Uterus (tissue), 3 donors: ENCODE measurements at regions not wholly inside any gene's neighbourhood (a gene's known extent, or its start where the extent isn't known, plus 50 kb on each side); places are given as distances from the start of the nearest gene placed in this dataset.

Experiments
- DNase-seq, 2 donors: peaks; one replicate each; pipeline ENCODE4 v3.0.0-alpha.2; 2019 to 2020
- H3K27ac ChIP-seq, 2 donors: fragments of 200-600 bp; sonication (generic); 1 replicate in 1 of 2; 2 replicates in 1 of 2; pipeline ENCODE4 v1.5.1; 2016 to 2018
- H3K27me3 ChIP-seq, 2 donors: fragments of 200-600 bp; sonication (generic); one replicate each; pipeline ENCODE4 v1.5.1; 2018 to 2019; ENCODE audit warnings: control low read depth in 1 of 2
- H3K36me3 ChIP-seq, 2 donors: fragments of 200-600 bp; sonication (generic); one replicate each; pipeline ENCODE4 v1.5.1; 2019; ENCODE audit warnings: control low read depth in 1 of 2
- H3K4me1 ChIP-seq, 2 donors: fragments of 200-600 bp; sonication (generic); one replicate each; pipeline ENCODE4 v1.5.1; 2018 to 2019; ENCODE audit warnings: control low read depth in 1 of 2
- H3K4me3 ChIP-seq, 2 donors: fragments of 200-600 bp; sonication (generic); 1 replicate in 1 of 2; 2 replicates in 1 of 2; pipeline ENCODE4 v1.5.1; 2018 to 2019; ENCODE audit warnings: mild to moderate bottlenecking in 1 of 2
- H3K9me3 ChIP-seq, 2 donors: fragments of 200-600 bp; sonication (generic); one replicate each; pipeline ENCODE4 v1.5.1; 2019; ENCODE audit warnings: control low read depth in 1 of 2
- POLR2A ChIP-seq, 2 donors: fragments of 450-650 bp; IDR thresholded peaks; one replicate each; pipeline ENCODE4 v1.6.1; 2016; ENCODE audit warnings: antibody characterized with exemption in 2 of 2, mild to moderate bottlenecking in 1 of 2, moderate library complexity in 1 of 2
- intact Hi-C: fragments of 100-400 bp; cut with DNase I; formaldehyde crosslinking; loops from one replicate; pipeline ENCODE4 v1.15.1; 2023; ENCODE audit warnings: low total_unique reads
- TF ChIP-seq, protein P1 (sequence below), 4 experiments: fragments of 200-600 bp in 2 of 4; fragments of 450-650 bp in 2 of 4; sonication (generic) in 2 of 4; IDR thresholded peaks; one replicate each; pipeline ENCODE4 v1.5.1; 2016 to 2019; ENCODE audit warnings: antibody characterized with exemption in 4 of 4, mild to moderate bottlenecking in 2 of 4, moderate library complexity in 1 of 4
- donor health status: DM: yes; HTN: yes; CAD: no.

- intact Hi-C loops, result no loop called here
- no peaks in the 10 kb centered on the region for H3K9me3 ChIP-seq
- TF ChIP-seq POLR2A (IDR thresholded peaks at IDR 0.05), result no peak
- TF ChIP-seq, protein P1, sequence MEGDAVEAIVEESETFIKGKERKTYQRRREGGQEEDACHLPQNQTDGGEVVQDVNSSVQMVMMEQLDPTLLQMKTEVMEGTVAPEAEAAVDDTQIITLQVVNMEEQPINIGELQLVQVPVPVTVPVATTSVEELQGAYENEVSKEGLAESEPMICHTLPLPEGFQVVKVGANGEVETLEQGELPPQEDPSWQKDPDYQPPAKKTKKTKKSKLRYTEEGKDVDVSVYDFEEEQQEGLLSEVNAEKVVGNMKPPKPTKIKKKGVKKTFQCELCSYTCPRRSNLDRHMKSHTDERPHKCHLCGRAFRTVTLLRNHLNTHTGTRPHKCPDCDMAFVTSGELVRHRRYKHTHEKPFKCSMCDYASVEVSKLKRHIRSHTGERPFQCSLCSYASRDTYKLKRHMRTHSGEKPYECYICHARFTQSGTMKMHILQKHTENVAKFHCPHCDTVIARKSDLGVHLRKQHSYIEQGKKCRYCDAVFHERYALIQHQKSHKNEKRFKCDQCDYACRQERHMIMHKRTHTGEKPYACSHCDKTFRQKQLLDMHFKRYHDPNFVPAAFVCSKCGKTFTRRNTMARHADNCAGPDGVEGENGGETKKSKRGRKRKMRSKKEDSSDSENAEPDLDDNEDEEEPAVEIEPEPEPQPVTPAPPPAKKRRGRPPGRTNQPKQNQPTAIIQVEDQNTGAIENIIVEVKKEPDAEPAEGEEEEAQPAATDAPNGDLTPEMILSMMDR (IDR thresholded peaks at IDR 0.05), result no peak
- H3K36me3 ChIP-seq, result no peaks in the 10 kb centered on the region
- no peaks in the 10 kb centered on the region for H3K27me3 ChIP-seq
- peak overlapping the region in 1 of 2 donors; percentile 55 for H3K27ac ChIP-seq
- no peaks in the 10 kb centered on the region for H3K4me1 ChIP-seq
- H3K4me3 ChIP-seq, result no peak overlapping the region
- peak; percentile 41 to 60 for DNase-seq
These were observed 67.3 kb downstream of the ACKR3 start for GRCh38 chr2:236636714-236637470.

- Histone ChIP-seq H3K4me3 (no peak overlapping the region), H3K9me3 (no peaks in the 10 kb centered on the region), H3K4me1 (no peaks in the 10 kb centered on the region), H3K27ac (peak overlapping the region in 1 of 2 donors; percentile 55), H3K36me3 (no peaks in the 10 kb centered on the region), H3K27me3 (no peaks in the 10 kb centered on the region)
- intact Hi-C loops, result no loop called here
- no peak for TF ChIP-seq POLR2A (IDR thresholded peaks at IDR 0.05)
- TF ChIP-seq, protein P1 (IDR thresholded peaks at IDR 0.05), result no peak
- peak in 1 of 2 donors; percentile 15 for DNase-seq
These were observed 68.3 kb downstream of the ACKR3 start for GRCh38 chr2:236637686-236638569.

- Histone ChIP-seq H3K27me3 (no peaks in the 10 kb centered on the region), H3K9me3 (no peaks in the 10 kb centered on the region), H3K27ac (no peak overlapping the region), H3K36me3 (no peaks in the 10 kb centered on the region), H3K4me3 (no peak overlapping the region), H3K4me1 (no peaks in the 10 kb centered on the region)
- intact Hi-C loops, result no loop called here
- TF ChIP-seq, protein P1 (IDR thresholded peaks at IDR 0.05), result no peak
- no peak for TF ChIP-seq POLR2A (IDR thresholded peaks at IDR 0.05)
- DNase-seq, result peak in 1 of 2 donors; percentile 10
These were observed 69.1 kb downstream of the ACKR3 start for GRCh38 chr2:236638707-236639106.

GRCh38 chr2:236639461-236640235 lies 70.0 kb downstream of the ACKR3 start:
- intact Hi-C loops, result no loop called here
- DNase-seq, result peak in 1 of 2 donors; percentile 6
- no peaks in the 10 kb centered on the region for H3K4me1 ChIP-seq
- no peaks in the 10 kb centered on the region for H3K9me3 ChIP-seq
- H3K4me3 ChIP-seq, result no peak overlapping the region
- no peaks in the 10 kb centered on the region for H3K27me3 ChIP-seq
- H3K27ac ChIP-seq, result no peak overlapping the region
- TF ChIP-seq, protein P1 (IDR thresholded peaks at IDR 0.05), result no peak
- TF ChIP-seq POLR2A (IDR thresholded peaks at IDR 0.05), result no peak
- H3K36me3 ChIP-seq, result no peaks in the 10 kb centered on the region
